ENCODE measurements at regions not wholly inside any gene's neighbourhood (a gene's known extent, or its start where the extent isn't known, plus 50 kb on each side); places are given as distances from the start of the nearest gene placed in this dataset.
A peak's percentile ranks its signal among the peaks of the same experiment; 100 is the strongest.

- no peak for TF ChIP-seq CTCF (conservative IDR thresholded peaks at IDR 0.05; ENCODE audit: low read depth, low read length)
- no peak for DNase-seq (ENCODE audit: low read depth)
These were observed 54.6 kb upstream of the DEPDC1 start for GRCh38 chr1:68551459-68551858.

GRCh38 chr1:68558321-68559026, 61.6 kb upstream of the DEPDC1 start:
- no peak for DNase-seq (ENCODE audit: low read depth)
- H3K4me3 ChIP-seq (ENCODE audit: low read depth, low read length) = no peak overlapping the region

More at GRCh38 chr1:68551459-68551858, 54.6 kb upstream of the DEPDC1 start:
- no peak overlapping the region for H3K4me3 ChIP-seq (ENCODE audit: low read depth, low read length)

DNA sequence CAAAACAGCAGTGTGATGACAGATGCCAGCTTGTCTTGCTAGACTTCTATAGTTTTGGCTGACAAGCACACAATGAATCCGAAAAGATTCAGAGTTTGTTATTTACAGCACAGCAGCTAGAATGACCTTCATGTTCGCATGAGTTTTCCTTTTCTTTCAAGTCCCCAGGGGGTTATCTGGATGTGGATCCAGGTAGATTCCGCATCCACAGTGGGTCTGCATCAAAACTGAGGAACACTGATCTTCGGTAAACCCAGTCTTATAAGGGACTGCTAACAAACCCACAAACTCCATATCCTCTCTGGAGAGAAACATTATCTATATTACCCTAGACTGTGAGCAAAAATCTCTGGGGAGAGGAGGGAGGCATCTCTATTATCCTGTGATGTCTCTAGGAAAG, 69.0 kb upstream of the DEPDC1 start:
- DNase-seq (ENCODE audit: low read depth) = no peak
- TF ChIP-seq CTCF (conservative IDR thresholded peaks at IDR 0.05; ENCODE audit: low read depth, low read length) = no peak
- no peak overlapping the region for H3K4me3 ChIP-seq (ENCODE audit: low read depth, low read length)

More at GRCh38 chr1:68558321-68559026, 61.6 kb upstream of the DEPDC1 start:
- no peak for TF ChIP-seq CTCF (conservative IDR thresholded peaks at IDR 0.05; ENCODE audit: low read depth, low read length)

- DNase-seq (ENCODE audit: low read depth) = peak; percentile 12
- no peak overlapping the region for H3K4me3 ChIP-seq (ENCODE audit: low read depth, low read length)
- no peak for TF ChIP-seq CTCF (conservative IDR thresholded peaks at IDR 0.05; ENCODE audit: low read depth, low read length)
These were observed 74.0 kb upstream of the DEPDC1 start for GRCh38 chr1:68570871-68571270.

- TF ChIP-seq CTCF (conservative IDR thresholded peaks at IDR 0.05; ENCODE audit: low read depth, low read length) = no peak
- H3K4me3 ChIP-seq (ENCODE audit: low read depth, low read length) = no peak overlapping the region
- peak; percentile 19 for DNase-seq (ENCODE audit: low read depth)
These were observed 74.8 kb upstream of the DEPDC1 start for GRCh38 chr1:68571454-68572235.

- H3K4me3 ChIP-seq (ENCODE audit: low read depth, low read length) = no peak overlapping the region
- DNase-seq (ENCODE audit: low read depth) = no peak
- no peak for TF ChIP-seq CTCF (conservative IDR thresholded peaks at IDR 0.05; ENCODE audit: low read depth, low read length)
These were observed 88.5 kb upstream of the DEPDC1 start for GRCh38 chr1:68585351-68585750.
